Trophoblast cell (in vitro differentiated cells and primary cell): ENCODE measurements at regions not wholly inside any gene's neighbourhood (a gene's known extent, or its start where the extent isn't known, plus 50 kb on each side); places are given as distances from the start of the nearest gene placed in this dataset.

Source experiments
- DNase-seq, 2 donors: peaks; one replicate each; pipeline ENCODE4 v3.0.0-alpha.2; 2016
- H2AFZ ChIP-seq: 2 replicates; pipeline ENCODE4 v1.6.1; 2013; ENCODE audit warnings: low read length, moderate library complexity, mild to moderate bottlenecking; ENCODE audit not compliant: insufficient read depth, poor library complexity
- H2AK5ac ChIP-seq: 2 replicates; pipeline ENCODE4 v1.6.1; 2013; ENCODE audit warnings: mild to moderate bottlenecking, low read length
- H2BK120ac ChIP-seq: 2 replicates; pipeline ENCODE4 v1.6.1; 2013; ENCODE audit warnings: low read length, mild to moderate bottlenecking, moderate library complexity; ENCODE audit not compliant: insufficient read depth, poor library complexity
- H2BK12ac ChIP-seq: 2 replicates; pipeline ENCODE4 v1.6.1; 2013; ENCODE audit warnings: mild to moderate bottlenecking, low read length, moderate library complexity
- H2BK5ac ChIP-seq: 2 replicates; pipeline ENCODE4 v1.6.1; 2013; ENCODE audit warnings: low read length, low read depth, moderate library complexity, mild to moderate bottlenecking; ENCODE audit not compliant: poor library complexity
- H3K14ac ChIP-seq: 2 replicates; pipeline ENCODE4 v1.6.1; 2013; ENCODE audit warnings: mild to moderate bottlenecking, low read length
- H3K18ac ChIP-seq: 2 replicates; pipeline ENCODE4 v1.6.1; 2013; ENCODE audit warnings: mild to moderate bottlenecking, low read length
- H3K23ac ChIP-seq: 2 replicates; pipeline ENCODE4 v1.6.1; 2013; ENCODE audit warnings: low read length
- H3K27ac ChIP-seq: 2 replicates; pipeline ENCODE4 v1.5.1; 2013; ENCODE audit warnings: low read depth, mild to moderate bottlenecking, inconsistent platforms, low read length, moderate library complexity
- H3K27me3 ChIP-seq: 2 replicates; pipeline ENCODE4 v1.6.1; 2013; ENCODE audit warnings: inconsistent platforms, mild to moderate bottlenecking, low read length, moderate library complexity; ENCODE audit not compliant: insufficient read depth
- H3K36me3 ChIP-seq, 2 experiments: 1 replicate in 1 of 2; 2 replicates in 1 of 2; pipeline ENCODE4 v1.6.1; 2013; ENCODE audit warnings: low read length in 2 of 2, mild to moderate bottlenecking in 2 of 2, moderate library complexity in 1 of 2; ENCODE audit not compliant: insufficient read depth in 2 of 2, control insufficient read depth in 1 of 2
- H3K4ac ChIP-seq: 2 replicates; pipeline ENCODE4 v1.6.1; 2013; ENCODE audit warnings: low read depth, mild to moderate bottlenecking, low read length, moderate library complexity
- H3K4me1 ChIP-seq, 2 experiments: 1 replicate in 1 of 2; 2 replicates in 1 of 2; pipeline ENCODE4 v1.6.1; 2013; ENCODE audit warnings: low read length in 2 of 2, mild to moderate bottlenecking in 2 of 2, moderate library complexity in 1 of 2; ENCODE audit not compliant: insufficient read depth in 2 of 2, control insufficient read depth in 1 of 2
- H3K4me2 ChIP-seq: 2 replicates; pipeline ENCODE4 v1.6.1; 2013; ENCODE audit warnings: inconsistent platforms, mild to moderate bottlenecking, low read length, moderate library complexity
- H3K4me3 ChIP-seq: 2 replicates; pipeline ENCODE4 v1.5.1; 2013; ENCODE audit warnings: mild to moderate bottlenecking, low read depth, low read length, inconsistent platforms
- H3K79me1 ChIP-seq: one replicate; pipeline ENCODE4 v1.6.1; 2013; ENCODE audit warnings: low read length
- H3K79me2 ChIP-seq: 2 replicates; pipeline ENCODE4 v1.6.1; 2013; ENCODE audit warnings: low read length, mild to moderate bottlenecking; ENCODE audit not compliant: control insufficient read depth, insufficient read depth, poor library complexity
- H3K9ac ChIP-seq: 2 replicates; pipeline ENCODE4 v1.6.1; 2013; ENCODE audit warnings: mild to moderate bottlenecking, low read length
- H3K9me3 ChIP-seq: 2 replicates; pipeline ENCODE4 v1.6.1; 2013; ENCODE audit warnings: low read depth, mild to moderate bottlenecking, control low read depth, inconsistent platforms, low read length; ENCODE audit not compliant: insufficient read depth
- H4K12ac ChIP-seq: 2 replicates; pipeline ENCODE4 v1.6.1; 2013; ENCODE audit warnings: low read depth, mild to moderate bottlenecking, low read length, moderate library complexity
- H4K8ac ChIP-seq: 2 replicates; pipeline ENCODE4 v1.6.1; 2013; ENCODE audit warnings: low read depth, mild to moderate bottlenecking, low read length, moderate library complexity
- H4K91ac ChIP-seq: one replicate; pipeline ENCODE4 v1.6.1; 2013; ENCODE audit warnings: low read depth, mild to moderate bottlenecking, low read length, moderate library complexity
- WGBS: extraction: QIAGEN DNeasy Blood & Tissue Kit; methylation state at CpG from one replicate; pipeline ENCODE4 v1.1.7; 2013; ENCODE audit warnings: missing lambda C conversion rate; ENCODE audit not compliant: insufficient read length, insufficient coverage; ENCODE audit errors: extremely low coverage; 5-methylcytosine and 5-hydroxymethylcytosine counted together

DNA sequence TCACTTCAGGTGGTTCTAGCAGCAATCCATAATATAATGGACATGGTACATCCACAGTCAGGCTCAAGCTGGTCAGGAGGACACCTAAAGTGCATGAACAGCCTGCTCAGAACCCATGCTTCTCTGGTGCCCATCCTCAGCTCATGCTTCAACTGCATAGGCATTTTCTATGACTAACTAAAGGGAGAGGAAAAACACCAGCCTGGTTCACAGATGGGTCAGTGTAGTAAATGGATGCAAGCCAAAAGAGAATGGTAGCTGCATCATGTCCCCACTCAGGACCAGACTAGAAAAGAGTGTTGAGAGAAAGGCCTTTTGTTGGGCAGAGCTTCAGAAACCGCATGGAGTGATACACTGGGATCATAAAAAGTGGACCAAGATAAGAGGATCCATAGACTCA is 556.6 kb downstream of the TLE1 start:
- no CpG with 5 or more reads among the region's 1 CpG for WGBS

DNA sequence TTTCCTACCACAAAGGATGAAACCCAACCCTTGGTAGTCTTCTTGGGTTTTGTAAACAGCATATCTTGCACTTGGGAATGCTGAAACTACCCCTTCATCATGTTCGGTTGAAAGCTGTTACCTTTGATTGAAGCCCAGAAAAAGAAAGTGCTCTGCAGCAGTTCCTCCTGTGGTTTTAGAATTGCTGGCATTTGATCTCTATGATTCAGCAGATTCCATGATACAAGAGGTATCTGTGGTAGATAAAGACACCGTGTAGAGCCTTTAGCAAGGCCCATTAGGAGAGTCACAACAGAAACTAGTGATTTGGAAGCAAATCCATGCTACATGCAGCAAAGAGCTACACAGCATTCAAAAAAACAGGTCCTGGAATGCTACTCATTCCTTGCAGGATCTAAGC is 557.0 kb downstream of the TLE1 start:
- Histone ChIP-seq H2AFZ (no peak overlapping the region), H3K36me3 (no peaks in the 10 kb centered on the region), H3K9me3 (no peaks in the 10 kb centered on the region), H3K4me3 (no peak overlapping the region), H3K18ac (no peak overlapping the region), H2AK5ac (no peak overlapping the region), H4K12ac (no peak overlapping the region), H4K91ac (no peak overlapping the region), H2BK12ac (no peak overlapping the region), H3K79me1 (no peaks in the 10 kb centered on the region), H4K8ac (no peak overlapping the region), H3K79me2 (no peaks in the 10 kb centered on the region), H3K27me3 (no peaks in the 10 kb centered on the region), H2BK120ac (no peak overlapping the region), H3K27ac (no peak overlapping the region), H3K14ac (no peak overlapping the region), H2BK5ac (no peak overlapping the region), H3K4me2 (no peak overlapping the region), H3K23ac (no peak overlapping the region), H3K4me1 (no peaks in the 10 kb centered on the region), H3K4ac (no peak overlapping the region), H3K9ac (no peak overlapping the region)
- DNase-seq: peak in 1 of 2 donors; percentile 47
- no CpG with 5 or more reads among the region's 2 CpGs for WGBS

More for the DNA sequence above, 556.6 kb downstream of the TLE1 start:
- Histone ChIP-seq H2AFZ (no peak overlapping the region), H3K9ac (no peak overlapping the region), H3K27ac (no peak overlapping the region), H3K79me1 (no peaks in the 10 kb centered on the region), H3K9me3 (no peaks in the 10 kb centered on the region), H3K4me2 (no peak overlapping the region), H3K18ac (no peak overlapping the region), H3K4me3 (no peak overlapping the region), H3K4me1 (no peaks in the 10 kb centered on the region), H3K27me3 (no peaks in the 10 kb centered on the region), H2BK120ac (no peak overlapping the region), H2AK5ac (no peak overlapping the region), H4K8ac (no peak overlapping the region), H3K4ac (no peak overlapping the region), H2BK5ac (no peak overlapping the region), H4K91ac (no peak overlapping the region), H4K12ac (no peak overlapping the region), H2BK12ac (no peak overlapping the region), H3K36me3 (no peaks in the 10 kb centered on the region), H3K23ac (no peak overlapping the region), H3K79me2 (no peaks in the 10 kb centered on the region), H3K14ac (no peak overlapping the region)
- DNase-seq: no peak

DNA sequence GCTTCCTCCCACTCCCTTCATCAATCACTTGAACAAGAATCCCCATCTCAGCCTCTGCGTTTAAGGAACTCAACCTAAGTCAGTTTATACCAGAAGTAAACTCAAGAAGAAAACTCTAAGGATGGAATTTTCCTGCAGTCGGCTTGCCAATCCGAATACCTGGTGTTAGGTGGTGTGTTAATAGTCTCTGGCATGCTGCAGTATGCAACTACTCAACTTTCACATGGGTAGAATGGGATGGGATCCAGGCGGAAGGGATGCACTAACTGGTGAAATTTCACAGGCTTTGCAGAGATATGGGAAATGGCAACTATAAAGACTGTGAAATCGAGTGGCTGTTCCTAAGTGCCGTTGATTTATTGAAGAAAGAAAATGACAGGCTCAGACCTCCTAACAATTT is 560.6 kb downstream of the TLE1 start:
- no peaks in the 10 kb centered on the region for H3K36me3 ChIP-seq
- no peak overlapping the region for H3K23ac ChIP-seq
- no peaks in the 10 kb centered on the region for H3K4me1 ChIP-seq
- H3K9ac ChIP-seq: no peak overlapping the region
- H3K9me3 ChIP-seq: no peaks in the 10 kb centered on the region
- H2AFZ ChIP-seq: no peak overlapping the region
- H2AK5ac ChIP-seq: no peak overlapping the region
- H3K4ac ChIP-seq: no peak overlapping the region
- DNase-seq: no peak
- H2BK5ac ChIP-seq: no peak overlapping the region
- no peak overlapping the region for H4K12ac ChIP-seq
- no peak overlapping the region for H3K4me2 ChIP-seq
- H3K18ac ChIP-seq: no peak overlapping the region
- H3K27me3 ChIP-seq: no peaks in the 10 kb centered on the region
- H3K79me1 ChIP-seq: no peaks in the 10 kb centered on the region
- H2BK12ac ChIP-seq: no peak overlapping the region
- H4K91ac ChIP-seq: no peak overlapping the region
- no peak overlapping the region for H3K14ac ChIP-seq
- H4K8ac ChIP-seq: no peak overlapping the region
- H3K79me2 ChIP-seq: no peaks in the 10 kb centered on the region
- no peak overlapping the region for H3K27ac ChIP-seq
- H3K4me3 ChIP-seq: no peak overlapping the region
- H2BK120ac ChIP-seq: no peak overlapping the region
- WGBS: no CpG with 5 or more reads among the region's 6 CpGs

DNA sequence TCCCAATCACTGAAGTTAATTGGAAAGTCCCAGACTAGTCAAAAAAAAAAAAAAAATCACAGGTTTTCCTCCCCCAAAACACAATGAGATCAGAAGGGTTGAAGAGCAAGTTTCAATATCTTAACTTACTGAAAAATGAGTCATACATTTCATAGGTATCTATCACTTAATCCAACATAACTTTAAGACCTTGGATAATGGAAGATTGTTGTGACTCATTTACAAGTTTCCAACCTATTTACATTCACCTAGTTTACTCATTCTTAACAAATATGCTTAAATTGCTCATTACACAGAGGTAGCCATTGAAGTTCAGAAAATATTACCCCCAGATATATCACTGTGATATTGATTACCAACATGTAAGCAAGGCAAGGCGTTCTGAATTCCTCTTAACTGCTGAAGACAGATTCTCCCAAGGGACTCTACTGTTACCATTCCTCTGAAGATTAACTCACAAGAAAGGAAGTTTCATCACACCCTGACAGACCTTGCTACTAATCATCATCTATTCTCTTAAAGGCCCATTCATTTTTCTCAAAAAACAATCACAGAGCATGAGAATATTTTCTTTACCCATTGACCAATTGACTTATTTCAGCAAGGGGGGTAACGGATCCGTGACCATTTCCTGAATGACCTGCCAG is 563.8 kb downstream of the TLE1 start:
- H2BK5ac ChIP-seq: no peak overlapping the region
- no peaks in the 10 kb centered on the region for H3K36me3 ChIP-seq
- H2BK120ac ChIP-seq: no peak overlapping the region
- no peak overlapping the region for H3K23ac ChIP-seq
- H3K9me3 ChIP-seq: peaks cover 2% of the 10 kb centered on the region
- no peak overlapping the region for H3K4me2 ChIP-seq
- no peaks in the 10 kb centered on the region for H3K27me3 ChIP-seq
- H3K4me3 ChIP-seq: no peak overlapping the region
- no peak overlapping the region for H2AK5ac ChIP-seq
- H3K4ac ChIP-seq: no peak overlapping the region
- H3K79me1 ChIP-seq: no peaks in the 10 kb centered on the region
- H3K79me2 ChIP-seq: no peaks in the 10 kb centered on the region
- DNase-seq: peak; percentile 4 to 61
- WGBS: no CpG with 5 or more reads among the region's 3 CpGs
- no peak overlapping the region for H2AFZ ChIP-seq
- H2BK12ac ChIP-seq: no peak overlapping the region
- no peaks in the 10 kb centered on the region for H3K4me1 ChIP-seq
- no peak overlapping the region for H3K9ac ChIP-seq
- no peak overlapping the region for H4K91ac ChIP-seq
- H4K8ac ChIP-seq: no peak overlapping the region
- H3K14ac ChIP-seq: no peak overlapping the region
- H4K12ac ChIP-seq: no peak overlapping the region
- no peak overlapping the region for H3K18ac ChIP-seq
- H3K27ac ChIP-seq: no peak overlapping the region
